Naive thymus-derived CD4-positive, alpha-beta T cell (primary cell): ENCODE measurements at regions not wholly inside any gene's neighbourhood (a gene's known extent, or its start where the extent isn't known, plus 50 kb on each side); places are given as distances from the start of the nearest gene placed in this dataset.

ENCODE experiments used
- ATAC-seq: fragments of 150-1000 bp; cut with Tn5 transposase; 2 replicates; pipeline ENCODE4 v1.10.0; 2021; ENCODE audit warnings: mild to moderate bottlenecking, moderate library complexity
- CTCF ChIA-PET: fragments of 350-600 bp; sonication (Branson Sonifier 250); formaldehyde crosslinking; loops from one replicate; lab custom pipeline; 2021; ENCODE audit warnings: antibody characterized with exemption; lab: Charles Lee
- POLR2A ChIA-PET: fragments of 350-600 bp; sonication (Branson Sonifier 250); formaldehyde crosslinking; loops from one replicate; lab custom pipeline; 2021; ENCODE audit warnings: antibody characterized with exemption, inconsistent platforms; lab: Charles Lee
- DNase-seq, 9 donors: peaks; one replicate each; pipeline versions ENCODE4 v3.0.0 to v3.0.0-alpha.2; 2020 to 2022; ENCODE audit warnings: mixed read lengths in 1 of 9
- H3K27ac ChIP-seq: one replicate; pipeline ENCODE4 v1.7.0; 2013; ENCODE audit warnings: mild to moderate bottlenecking, low read depth, low read length, moderate library complexity
- H3K27me3 ChIP-seq, 2 donors: one replicate each; pipeline ENCODE4 v1.7.0; 2013; ENCODE audit warnings: low read length in 2 of 2, mild to moderate bottlenecking in 2 of 2, moderate library complexity in 2 of 2; ENCODE audit not compliant: control insufficient read depth in 2 of 2, insufficient read depth in 2 of 2
- H3K36me3 ChIP-seq, 3 experiments: 1 replicate in 2 of 3; 2 replicates in 1 of 3; pipeline ENCODE4 v1.7.0; 2013; ENCODE audit warnings: low read length in 3 of 3, mild to moderate bottlenecking in 3 of 3, moderate library complexity in 1 of 3; ENCODE audit not compliant: insufficient read depth in 3 of 3, control insufficient read depth in 2 of 3
- H3K4me1 ChIP-seq, 2 donors: one replicate each; pipeline ENCODE4 v1.7.0; 2013; ENCODE audit warnings: low read length in 2 of 2, mild to moderate bottlenecking in 2 of 2, moderate library complexity in 1 of 2; ENCODE audit not compliant: control insufficient read depth in 2 of 2, insufficient read depth in 2 of 2
- H3K4me3 ChIP-seq: 2 replicates; pipeline ENCODE4 v1.7.0; 2013; ENCODE audit warnings: mild to moderate bottlenecking, low read length
- H3K9me3 ChIP-seq, 3 experiments: 1 replicate in 2 of 3; 2 replicates in 1 of 3; pipeline ENCODE4 v1.7.0; 2013; ENCODE audit warnings: low read length in 3 of 3; ENCODE audit not compliant: control insufficient read depth in 2 of 3
- H3K27ac Mint-ChIP-seq, 9 donors: one replicate each; pipeline ENCODE4 v1.8.0; 2020 to 2022; ENCODE audit warnings: mixed read lengths in 9 of 9, mild to moderate bottlenecking in 8 of 9, moderate library complexity in 5 of 9, inconsistent platforms in 2 of 9
- H3K27me3 Mint-ChIP-seq, 5 donors: one replicate each; pipeline ENCODE4 v1.8.0; 2021 to 2022; ENCODE audit warnings: mixed read lengths in 5 of 5, mild to moderate bottlenecking in 1 of 5
- H3K36me3 Mint-ChIP-seq, 5 donors: one replicate each; pipeline ENCODE4 v1.8.0; 2020 to 2022; ENCODE audit warnings: mixed read lengths in 5 of 5, mild to moderate bottlenecking in 3 of 5, inconsistent platforms in 1 of 5
- H3K4me1 Mint-ChIP-seq, 7 donors: one replicate each; pipeline ENCODE4 v1.8.0; 2020 to 2022; ENCODE audit warnings: mixed read lengths in 7 of 7, mild to moderate bottlenecking in 3 of 7, inconsistent platforms in 1 of 7
- H3K4me3 Mint-ChIP-seq, 10 donors: one replicate each; pipeline ENCODE4 v1.8.0; 2020 to 2022; ENCODE audit warnings: mild to moderate bottlenecking in 10 of 10, mixed read lengths in 10 of 10, moderate library complexity in 6 of 10, inconsistent platforms in 2 of 10
- H3K9me3 Mint-ChIP-seq, 11 donors: one replicate each; pipeline ENCODE4 v1.8.0; 2020 to 2022; ENCODE audit warnings: mixed read lengths in 11 of 11, mild to moderate bottlenecking in 4 of 11, inconsistent platforms in 1 of 11, moderate library complexity in 1 of 11
- intact Hi-C, 2 donors: fragments of 100-400 bp; cut with micrococcal nuclease; formaldehyde crosslinking; loops; one replicate each; pipeline ENCODE4 v1.15.1; 2023

- Histone ChIP-seq H3K9me3 (no peaks in the 10 kb centered on the region), H3K27me3 (no peaks in the 10 kb centered on the region), H3K36me3 (no peaks in the 10 kb centered on the region), H3K4me1 (no peaks in the 10 kb centered on the region), H3K27ac (no peak overlapping the region), H3K4me3 (no peak overlapping the region)
- DNase-seq = no peak
- intact Hi-C loops = no loop called here
- Mint-ChIP-seq H3K27ac (no peak overlapping the region), H3K9me3 (peaks cover 0 to 6% (median 2%) of the 10 kb centered on the region in 11 donors), H3K27me3 (peaks cover 20 to 46% (median 40%) of the 10 kb centered on the region in 5 donors), H3K4me3 (no peak overlapping the region), H3K36me3 (peaks cover 0 to 3% (median 0%) of the 10 kb centered on the region in 5 donors), H3K4me1 (peaks cover 0 to 10% (median 6%) of the 10 kb centered on the region in 7 donors)
- ChIA-PET POLR2A (no interaction called here), CTCF (no interaction called here)
- ATAC-seq = no peak
Measured at GRCh38 chr6:144878577-144878976, 593.4 kb downstream of the UTRN start.

- no peak overlapping the region for H3K27ac Mint-ChIP-seq
- DNase-seq = no peak
- no peaks in the 10 kb centered on the region for H3K36me3 Mint-ChIP-seq
- ATAC-seq = no peak
- intact Hi-C loops = no loop called here
- Histone ChIP-seq H3K27ac (no peak overlapping the region), H3K9me3 (no peaks in the 10 kb centered on the region), H3K4me3 (no peak overlapping the region), H3K27me3 (no peaks in the 10 kb centered on the region), H3K4me1 (no peaks in the 10 kb centered on the region), H3K36me3 (no peaks in the 10 kb centered on the region)
- peaks cover 20 to 44% (median 36%) of the 10 kb centered on the region in 5 donors for H3K27me3 Mint-ChIP-seq
- ChIA-PET CTCF (no interaction called here), POLR2A (no interaction called here)
- no peak overlapping the region for H3K4me3 Mint-ChIP-seq
- H3K4me1 Mint-ChIP-seq = peaks cover 0 to 10% (median 6%) of the 10 kb centered on the region in 7 donors
- H3K9me3 Mint-ChIP-seq = no peaks in the 10 kb centered on the region
Measured at GRCh38 chr6:144879436-144879835, 594.3 kb downstream of the UTRN start.

DNA sequence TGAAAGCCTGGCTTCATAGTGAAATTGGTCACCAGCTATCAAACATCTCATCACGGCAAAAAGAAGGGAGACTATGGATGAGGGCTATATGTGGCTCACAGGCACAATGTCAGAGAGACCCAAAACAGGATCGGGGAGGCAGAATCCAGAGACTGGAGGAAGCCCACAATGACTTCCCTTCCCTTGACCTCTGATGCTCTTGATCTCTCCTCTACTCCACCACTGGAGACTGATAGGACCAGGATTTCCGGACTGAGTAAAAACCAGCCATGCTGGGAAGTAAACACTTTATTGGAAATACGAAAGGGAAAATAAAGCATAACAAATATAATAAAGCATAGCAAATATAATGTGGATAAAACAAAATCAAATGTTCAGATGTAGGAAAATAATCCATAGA is 597.3 kb downstream of the UTRN start:
- CTCF ChIA-PET = no interaction called here
- Histone ChIP-seq H3K4me1 (no peaks in the 10 kb centered on the region), H3K4me3 (no peak overlapping the region), H3K27me3 (no peaks in the 10 kb centered on the region), H3K36me3 (no peaks in the 10 kb centered on the region), H3K9me3 (no peaks in the 10 kb centered on the region), H3K27ac (no peak overlapping the region)
- ATAC-seq = no peak
- DNase-seq = no peak
- peaks cover 18 to 47% (median 28%) of the 10 kb centered on the region in 5 donors for H3K27me3 Mint-ChIP-seq
- H3K36me3 Mint-ChIP-seq = no peaks in the 10 kb centered on the region
- H3K4me3 Mint-ChIP-seq = no peak overlapping the region
- peaks cover 0 to 10% (median 6%) of the 10 kb centered on the region in 7 donors for H3K4me1 Mint-ChIP-seq
- POLR2A ChIA-PET = no interaction called here
- H3K9me3 Mint-ChIP-seq = no peaks in the 10 kb centered on the region
- intact Hi-C loops = no loop called here
- no peak overlapping the region for H3K27ac Mint-ChIP-seq

- ATAC-seq (no peak), DNase-seq (no peak)
- H3K9me3 ChIP-seq = no peaks in the 10 kb centered on the region
- no peak overlapping the region for H3K4me3 ChIP-seq
- Mint-ChIP-seq H3K36me3 (no peaks in the 10 kb centered on the region), H3K9me3 (no peaks in the 10 kb centered on the region), H3K4me3 (no peak overlapping the region), H3K27ac (no peak overlapping the region), H3K4me1 (peaks cover 0 to 4% (median 3%) of the 10 kb centered on the region in 7 donors), H3K27me3 (peaks cover 6 to 38% (median 16%) of the 10 kb centered on the region in 5 donors)
- intact Hi-C loops = no loop called here
- H3K36me3 ChIP-seq = no peaks in the 10 kb centered on the region
- no peaks in the 10 kb centered on the region for H3K4me1 ChIP-seq
- no peak overlapping the region for H3K27ac ChIP-seq
- no peaks in the 10 kb centered on the region for H3K27me3 ChIP-seq
- ChIA-PET POLR2A (no interaction called here), CTCF (no interaction called here)
Measured at GRCh38 chr6:144883915-144884314, 598.8 kb downstream of the UTRN start.

DNA sequence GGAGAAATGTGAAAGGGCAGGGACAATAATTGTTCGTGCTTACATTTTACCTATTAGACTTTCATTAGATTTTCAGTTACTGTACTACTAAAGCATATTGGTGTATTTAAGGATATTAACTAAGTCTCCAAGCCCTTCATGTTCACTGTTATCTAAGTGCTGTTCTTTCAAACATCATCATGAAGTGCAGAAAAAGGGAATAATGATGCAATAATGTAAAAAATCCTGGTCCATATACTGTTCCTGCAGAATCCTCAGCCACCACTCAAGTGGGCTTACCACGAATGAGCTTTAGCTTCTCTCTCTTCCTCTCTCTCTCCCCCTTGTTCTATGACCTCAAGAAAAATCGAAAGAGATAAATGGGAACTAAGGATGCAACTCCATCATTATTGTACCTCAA is 600.7 kb downstream of the UTRN start:
- ChIA-PET POLR2A (no interaction called here), CTCF (no interaction called here)
- Mint-ChIP-seq H3K4me3 (no peak overlapping the region), H3K36me3 (no peaks in the 10 kb centered on the region), H3K27ac (no peak overlapping the region), H3K4me1 (no peaks in the 10 kb centered on the region), H3K27me3 (peaks cover 0 to 30% (median 6%) of the 10 kb centered on the region in 5 donors), H3K9me3 (no peaks in the 10 kb centered on the region)
- intact Hi-C loops = no loop called here
- Histone ChIP-seq H3K27me3 (no peaks in the 10 kb centered on the region), H3K4me1 (no peaks in the 10 kb centered on the region), H3K4me3 (no peak overlapping the region), H3K27ac (no peak overlapping the region), H3K9me3 (no peaks in the 10 kb centered on the region), H3K36me3 (no peaks in the 10 kb centered on the region)
- DNase-seq (no peak), ATAC-seq (no peak)

DNA sequence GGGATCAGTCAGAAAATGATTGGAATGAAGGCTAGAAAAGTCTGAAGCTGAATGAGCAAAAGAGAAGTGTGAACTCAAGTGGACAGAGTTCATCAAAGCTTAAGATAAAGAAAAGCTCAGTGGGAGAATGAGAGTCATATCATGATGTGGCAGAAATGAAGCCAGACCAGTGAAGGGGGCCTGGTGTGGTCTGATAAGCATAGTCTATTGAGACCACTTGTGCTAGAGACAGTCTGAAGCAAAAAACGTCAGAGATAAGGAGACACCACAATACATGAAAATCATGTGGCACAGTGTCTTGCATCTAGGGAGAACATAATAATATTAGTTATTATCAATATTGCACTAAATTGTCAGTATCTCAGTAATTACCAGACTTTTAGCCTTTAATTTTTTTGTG is 601.5 kb downstream of the UTRN start:
- DNase-seq (no peak), ATAC-seq (no peak)
- intact Hi-C loops = no loop called here
- POLR2A ChIA-PET = interaction anchor here (0.5 kb wide), 1 partner anchor 24 kb away, joined by 3 read pairs; no protein-coding TSS in a partner anchor
- H3K4me3 Mint-ChIP-seq = no peak overlapping the region
- Histone ChIP-seq H3K27me3 (no peaks in the 10 kb centered on the region), H3K36me3 (no peaks in the 10 kb centered on the region), H3K9me3 (no peaks in the 10 kb centered on the region), H3K4me3 (no peak overlapping the region), H3K4me1 (no peaks in the 10 kb centered on the region), H3K27ac (no peak overlapping the region)
- H3K9me3 Mint-ChIP-seq = no peaks in the 10 kb centered on the region
- peaks cover 0 to 26% (median 2%) of the 10 kb centered on the region in 5 donors for H3K27me3 Mint-ChIP-seq
- H3K4me1 Mint-ChIP-seq = no peaks in the 10 kb centered on the region
- CTCF ChIA-PET = no interaction called here
- H3K36me3 Mint-ChIP-seq = no peaks in the 10 kb centered on the region
- H3K27ac Mint-ChIP-seq = no peak overlapping the region

DNA sequence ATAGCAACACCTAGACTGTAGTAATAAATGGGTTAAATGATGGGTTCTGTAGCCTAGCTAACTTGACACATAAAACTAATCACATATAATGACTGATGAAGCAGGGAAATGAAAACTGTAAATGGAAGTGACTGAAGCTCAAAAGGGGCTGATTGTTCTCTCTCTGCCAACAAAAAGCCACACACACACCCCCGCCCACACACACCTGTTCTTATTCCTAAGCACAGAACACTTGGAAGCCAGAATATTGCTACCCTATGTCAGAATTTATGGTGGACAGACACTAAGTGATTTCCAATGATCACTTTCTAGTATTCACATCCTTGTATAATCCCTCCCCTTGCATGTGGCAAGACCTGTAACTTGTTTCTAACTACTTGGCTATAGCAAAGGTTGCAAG is 603.5 kb downstream of the UTRN start:
- no peaks in the 10 kb centered on the region for H3K9me3 Mint-ChIP-seq
- no peaks in the 10 kb centered on the region for H3K4me1 Mint-ChIP-seq
- ATAC-seq = no peak
- no peak for DNase-seq
- H3K27ac Mint-ChIP-seq = no peak overlapping the region
- H3K4me3 Mint-ChIP-seq = no peak overlapping the region
- POLR2A ChIA-PET = no interaction called here
- no peaks in the 10 kb centered on the region for H3K36me3 ChIP-seq
- H3K27me3 ChIP-seq = no peaks in the 10 kb centered on the region
- H3K36me3 Mint-ChIP-seq = no peaks in the 10 kb centered on the region
- no peaks in the 10 kb centered on the region for H3K9me3 ChIP-seq
- peaks cover 0 to 21% (median 0%) of the 10 kb centered on the region in 5 donors for H3K27me3 Mint-ChIP-seq
- H3K4me1 ChIP-seq = no peaks in the 10 kb centered on the region
- no peak overlapping the region for H3K4me3 ChIP-seq
- intact Hi-C loops = no loop called here
- CTCF ChIA-PET = no interaction called here
- H3K27ac ChIP-seq = no peak overlapping the region
